Activated CD4-positive, alpha-beta T cell treated with anti-CD3 and anti-CD28 coated beads for 24 hours (primary cell): ENCODE measurements at regions not wholly inside any gene's neighbourhood (a gene's known extent, or its start where the extent isn't known, plus 50 kb on each side); places are given as distances from the start of the nearest gene placed in this dataset.

Experiments used
- DNase-seq, 2 donors: peaks; one replicate each; pipeline ENCODE4 v3.0.0-alpha.2; 2020; ENCODE audit warnings: low read depth in 2 of 2

- DNase-seq, result no peak
Measured at GRCh38 chr18:76202322-76202721, 292.7 kb downstream of the ZNF516 start.

GRCh38 chr18:76195601-76196000 is 299.4 kb downstream of the ZNF516 start:
- no peak for DNase-seq

- DNase-seq, result no peak
Measured at GRCh38 chr18:76188097-76188496, 306.9 kb downstream of the ZNF516 start.

- DNase-seq, result no peak
Measured at GRCh38 chr18:76179257-76179656, 315.8 kb downstream of the ZNF516 start.

GRCh38 chr18:76177160-76177559 is 317.9 kb downstream of the ZNF516 start:
- DNase-seq, result no peak

GRCh38 chr18:76174451-76174850 is 320.6 kb downstream of the ZNF516 start:
- no peak for DNase-seq

GRCh38 chr18:76169733-76170132 is 325.3 kb downstream of the ZNF516 start:
- DNase-seq, result no peak

GRCh38 chr18:76167845-76168621 is 327.0 kb downstream of the ZNF516 start:
- DNase-seq, result no peak

- no peak for DNase-seq
Measured at GRCh38 chr18:76167410-76167809, 327.6 kb downstream of the ZNF516 start.

- no peak for DNase-seq
Measured at GRCh38 chr18:76162886-76163285, 332.2 kb downstream of the ZNF516 start.

- DNase-seq, result no peak
Measured at GRCh38 chr18:76161983-76162382, 333.1 kb downstream of the ZNF516 start.

- no peak for DNase-seq
Measured at GRCh38 chr18:76153691-76154090, 341.4 kb downstream of the ZNF516 start.

- DNase-seq, result no peak
Measured at GRCh38 chr18:76149734-76150133, 345.3 kb downstream of the ZNF516 start.

GRCh38 chr18:76149284-76149683 is 345.8 kb downstream of the ZNF516 start:
- DNase-seq, result no peak

- DNase-seq, result no peak
Measured at GRCh38 chr18:76145521-76146376, 349.3 kb downstream of the ZNF516 start.

- DNase-seq, result no peak
Measured at GRCh38 chr18:76144844-76145243, 350.2 kb downstream of the ZNF516 start.

- no peak for DNase-seq
Measured at GRCh38 chr18:76142611-76143010, 352.4 kb downstream of the ZNF516 start.

- DNase-seq, result no peak
Measured at GRCh38 chr18:76139844-76140243, 355.2 kb downstream of the ZNF516 start.

- no peak for DNase-seq
Measured at GRCh38 chr18:76137216-76137615, 357.8 kb downstream of the ZNF516 start.

- DNase-seq, result no peak
Measured at GRCh38 chr18:76136701-76137100, 358.3 kb downstream of the ZNF516 start.

GRCh38 chr18:76134628-76135027 is 360.4 kb downstream of the ZNF516 start:
- no peak for DNase-seq

- no peak for DNase-seq
Measured at GRCh38 chr18:76133873-76134272, 361.2 kb downstream of the ZNF516 start.

GRCh38 chr18:76131738-76132137 is 363.3 kb downstream of the ZNF516 start:
- DNase-seq, result peak in 1 of 2 donors; percentile 3
